HG03066 (cell line): ENCODE measurements at regions not wholly inside any gene's neighbourhood (a gene's known extent, or its start where the extent isn't known, plus 50 kb on each side); places are given as distances from the start of the nearest gene placed in this dataset.

Experiments
- ATAC-seq: cut with Tn5 transposase; IDR thresholded peaks from one replicate; pipeline ENCODE4 v1.9.1; 2021; ENCODE audit warnings: low read depth; ENCODE audit not compliant: unreplicated experiment

DNA sequence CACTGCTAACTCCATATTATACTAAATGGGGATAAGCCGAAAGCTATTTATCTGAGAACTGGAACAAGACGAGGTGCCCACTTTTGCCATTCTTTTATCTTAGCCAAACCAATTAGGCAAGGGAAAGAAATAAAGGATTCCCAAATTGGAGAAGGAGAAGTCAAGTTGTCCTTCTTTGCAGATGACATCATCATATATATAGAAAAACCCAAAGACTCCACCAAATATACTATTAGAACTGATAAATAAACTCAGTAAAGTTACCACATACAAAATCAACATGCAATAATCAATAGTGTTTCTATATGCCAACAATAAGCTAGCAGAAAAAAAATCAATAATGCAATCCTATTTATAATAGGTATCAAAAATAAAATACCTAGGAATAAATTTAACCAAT is 570.3 kb upstream of the EPHA7 start:
- no peak for ATAC-seq

DNA sequence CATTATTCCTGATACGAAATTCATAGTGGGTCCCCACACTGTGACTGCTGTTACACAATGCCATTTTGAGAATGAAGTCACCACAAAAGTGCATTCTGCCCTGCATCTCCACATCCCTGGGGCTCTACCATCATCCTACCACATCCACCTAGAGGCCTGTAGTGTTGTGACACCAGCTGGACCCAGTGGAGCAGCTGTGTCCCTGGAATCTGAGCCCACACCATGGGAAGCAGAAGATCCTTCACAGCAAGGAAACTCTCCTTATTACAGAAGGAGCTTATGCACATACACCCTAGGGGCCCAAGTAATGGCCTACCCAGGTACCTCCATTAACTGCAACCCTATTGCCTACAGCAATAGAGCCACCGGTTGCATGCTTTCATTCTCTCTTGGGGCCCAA is 566.6 kb upstream of the EPHA7 start:
- no peak for ATAC-seq

DNA sequence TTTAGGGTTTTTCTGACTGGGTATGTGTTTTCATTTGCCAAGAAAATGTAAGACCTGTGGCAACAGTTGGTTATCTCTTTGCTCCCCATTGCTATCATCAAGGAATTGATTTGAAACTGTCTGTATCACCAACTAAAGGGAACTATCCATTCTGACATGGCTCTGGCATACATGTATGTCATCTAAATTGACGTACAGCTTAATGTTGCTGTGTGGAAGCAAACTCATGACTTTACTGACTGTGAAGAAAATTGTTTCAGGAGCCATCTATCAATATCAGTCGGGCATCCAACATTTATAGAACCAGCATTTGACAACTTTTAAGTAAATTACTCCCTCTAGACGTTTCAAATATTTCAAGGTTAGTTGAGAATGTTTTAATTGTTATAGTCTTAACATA is 555.8 kb upstream of the EPHA7 start:
- no peak for ATAC-seq

DNA sequence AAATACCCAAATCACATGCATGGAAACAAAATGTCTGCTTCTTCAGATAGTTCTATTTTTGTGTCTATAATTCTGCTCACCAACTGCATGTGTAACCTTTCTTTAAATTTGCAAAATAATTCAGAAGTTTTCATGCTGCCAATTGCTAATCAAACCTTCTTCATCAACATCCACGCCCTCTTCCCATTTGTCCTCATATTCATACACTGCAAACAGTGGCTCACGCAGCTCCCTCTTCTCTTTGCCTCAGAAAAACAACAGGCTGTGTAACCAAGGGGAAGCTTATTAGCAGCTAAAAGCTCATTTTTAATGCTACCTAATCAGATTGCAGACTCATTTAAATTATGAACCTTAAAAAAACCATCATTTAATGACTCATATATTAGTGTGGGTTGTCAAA is 555.0 kb upstream of the EPHA7 start:
- no peak for ATAC-seq

DNA sequence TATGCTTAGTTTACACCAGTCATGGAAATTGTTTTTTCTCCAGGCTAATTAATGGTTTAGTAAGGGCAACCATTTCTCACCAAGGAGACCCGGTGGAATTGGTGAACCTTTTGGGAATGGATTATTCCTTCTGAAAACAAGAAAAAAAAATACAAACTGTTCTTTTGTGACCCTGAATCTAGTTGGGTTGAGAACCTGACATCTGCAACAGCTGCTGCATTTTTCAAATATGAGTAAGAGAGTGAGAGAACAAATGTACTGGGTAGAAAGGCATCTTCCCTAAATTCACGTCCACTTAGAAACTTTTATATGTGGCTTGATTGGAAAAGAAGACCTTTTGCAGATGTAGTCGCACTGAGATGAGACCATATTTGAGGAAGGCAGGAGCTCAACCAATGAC is 553.4 kb upstream of the EPHA7 start:
- no peak for ATAC-seq

DNA sequence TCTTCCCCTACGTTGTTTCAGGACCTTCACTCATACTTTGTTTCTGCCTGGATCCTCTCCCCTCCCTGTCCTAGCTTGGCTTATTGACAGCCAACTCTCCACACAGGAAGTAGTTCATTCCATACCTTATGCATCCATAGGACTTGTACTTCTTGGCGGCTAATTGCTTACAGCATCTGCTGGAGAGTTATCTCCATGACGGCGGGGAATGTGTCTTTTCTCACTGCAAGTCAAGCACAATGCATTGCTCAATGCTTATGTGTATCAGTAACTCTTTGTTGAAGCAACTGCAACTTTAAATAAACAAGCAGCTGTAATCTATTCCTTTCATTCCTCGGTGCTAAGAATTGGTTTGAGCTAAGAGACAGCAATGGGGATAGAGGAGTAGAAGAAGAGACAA is 551.3 kb upstream of the EPHA7 start:
- ATAC-seq: no peak

DNA sequence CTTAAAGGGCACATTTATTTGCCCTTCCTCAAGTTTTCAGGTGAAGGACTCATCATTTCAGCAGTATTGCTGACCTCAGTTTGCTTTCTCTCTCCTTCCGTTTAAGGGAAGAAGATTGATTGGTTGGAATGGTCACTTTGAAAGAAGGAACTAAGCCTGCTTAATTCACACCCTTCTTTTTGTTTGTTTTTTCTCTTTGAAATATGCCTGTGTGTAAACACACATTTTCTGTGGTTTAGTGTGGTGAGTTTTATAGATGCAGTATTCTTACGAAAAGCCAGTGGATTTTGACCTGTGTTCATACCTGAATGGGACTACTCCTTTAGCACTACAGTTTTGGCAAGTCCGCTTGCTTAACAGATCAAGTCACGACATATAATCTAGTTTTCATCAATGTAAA is 548.8 kb upstream of the EPHA7 start:
- ATAC-seq: no peak

DNA sequence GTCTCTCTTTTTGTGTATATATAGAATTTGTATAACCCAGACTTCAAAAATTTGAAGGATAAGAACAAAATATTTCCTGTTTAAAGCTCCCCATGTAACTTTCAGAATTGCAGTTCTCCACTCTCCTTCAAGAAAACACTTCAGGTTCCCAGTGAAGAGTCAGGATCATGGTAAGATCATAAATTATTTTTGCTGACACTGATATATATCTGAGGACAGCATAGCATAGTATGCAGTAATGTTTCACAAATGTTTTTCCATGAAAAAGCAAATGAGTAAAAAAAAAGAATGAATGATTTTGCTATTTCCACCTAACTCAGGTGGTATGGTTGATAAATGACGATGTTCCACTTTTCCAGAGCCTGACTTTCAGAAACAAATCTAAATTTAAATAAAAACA is 545.6 kb upstream of the EPHA7 start:
- no peak for ATAC-seq

DNA sequence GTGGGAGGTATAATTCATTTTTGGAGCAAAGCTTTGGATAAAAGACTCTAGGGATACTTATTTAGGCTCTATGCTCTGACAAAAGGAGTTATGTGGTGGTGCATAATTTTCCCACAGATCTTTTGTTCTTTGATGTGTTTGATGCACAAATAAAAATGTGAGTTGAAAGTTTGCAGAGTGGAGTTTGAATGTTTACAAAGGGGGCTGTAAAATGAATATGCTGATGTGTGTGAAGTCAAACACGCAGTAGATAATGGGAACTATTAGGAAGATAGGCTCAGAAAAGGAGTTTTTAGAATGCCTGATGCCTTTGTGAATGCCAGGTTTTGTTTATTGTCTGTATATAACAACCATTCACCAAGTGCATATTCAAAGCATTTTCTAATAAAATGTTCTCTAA is 545.0 kb upstream of the EPHA7 start:
- no peak for ATAC-seq

DNA sequence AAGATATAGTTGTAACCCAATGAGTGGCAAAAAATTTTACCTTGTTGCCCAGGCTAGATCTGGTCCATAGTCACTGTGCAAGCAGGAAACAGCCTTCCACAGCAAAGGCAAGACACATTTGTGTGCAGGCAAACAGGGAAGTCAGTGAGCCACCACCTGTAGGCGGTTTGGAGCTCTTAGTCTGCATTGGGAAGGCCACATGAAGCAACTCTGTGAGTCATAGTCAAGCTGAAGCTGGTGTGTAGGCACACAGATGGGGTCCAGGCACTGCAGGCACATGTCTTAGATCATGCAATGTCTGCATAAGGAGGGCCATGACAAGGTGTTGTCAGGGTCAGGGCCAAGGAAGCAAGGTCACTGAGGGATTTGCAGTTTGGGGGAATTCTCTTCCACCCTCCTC is 543.2 kb upstream of the EPHA7 start:
- no peak for ATAC-seq

DNA sequence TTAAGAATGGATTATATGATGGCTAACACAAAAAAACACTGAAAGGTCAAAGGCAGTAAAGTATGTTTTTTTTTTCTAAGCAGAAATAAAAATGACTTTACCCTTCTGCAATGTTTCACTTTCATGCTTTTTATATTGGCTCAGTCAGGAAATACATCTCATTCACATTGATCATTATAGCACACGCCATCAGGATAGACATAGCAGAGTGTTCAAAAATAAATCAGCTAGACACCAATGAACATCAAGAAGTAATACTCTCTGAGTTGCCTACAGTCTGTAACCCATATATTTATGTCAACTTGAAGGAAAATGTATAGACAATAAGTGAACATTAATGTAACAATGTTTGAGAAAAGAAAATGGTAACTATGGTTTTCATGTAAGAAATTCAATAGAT is 535.2 kb upstream of the EPHA7 start:
- no peak for ATAC-seq

DNA sequence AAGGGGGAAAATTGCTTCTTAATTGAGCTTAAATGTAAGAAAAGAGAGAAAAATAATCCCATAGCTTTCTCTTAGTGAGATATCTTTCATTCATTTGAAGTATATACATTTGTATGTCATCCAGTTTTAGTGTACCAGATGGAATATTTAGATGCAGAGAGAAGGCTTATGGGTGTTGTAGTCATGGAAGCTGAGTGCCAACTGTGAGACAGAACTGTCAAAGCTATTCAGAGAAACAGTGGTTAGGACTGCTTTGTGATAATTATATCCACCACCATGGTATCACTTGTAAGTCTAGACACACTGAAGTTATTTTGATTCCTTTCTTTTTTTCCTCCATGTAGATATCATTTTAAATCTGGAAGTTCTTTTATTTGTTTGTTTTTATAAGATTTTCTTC is 524.3 kb upstream of the EPHA7 start:
- ATAC-seq: no peak

DNA sequence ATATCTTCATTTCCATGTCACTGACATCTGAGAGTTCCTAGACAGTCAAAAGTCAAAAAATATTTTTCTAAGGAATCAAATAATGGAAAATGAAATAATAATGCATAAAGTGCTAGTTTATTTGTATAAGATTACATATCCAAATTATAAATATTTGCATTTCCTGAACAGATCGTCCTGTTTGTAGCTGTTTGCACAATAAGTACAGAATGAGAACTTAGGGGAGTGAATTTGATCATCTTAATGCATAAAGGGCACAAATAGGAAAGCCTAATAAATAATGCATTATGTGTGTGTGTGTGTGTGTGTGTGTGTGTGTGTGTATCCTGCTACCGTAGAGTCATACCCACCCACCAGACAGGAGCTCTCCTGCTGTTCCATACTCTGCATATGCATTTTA is 521.0 kb upstream of the EPHA7 start:
- no peak for ATAC-seq

DNA sequence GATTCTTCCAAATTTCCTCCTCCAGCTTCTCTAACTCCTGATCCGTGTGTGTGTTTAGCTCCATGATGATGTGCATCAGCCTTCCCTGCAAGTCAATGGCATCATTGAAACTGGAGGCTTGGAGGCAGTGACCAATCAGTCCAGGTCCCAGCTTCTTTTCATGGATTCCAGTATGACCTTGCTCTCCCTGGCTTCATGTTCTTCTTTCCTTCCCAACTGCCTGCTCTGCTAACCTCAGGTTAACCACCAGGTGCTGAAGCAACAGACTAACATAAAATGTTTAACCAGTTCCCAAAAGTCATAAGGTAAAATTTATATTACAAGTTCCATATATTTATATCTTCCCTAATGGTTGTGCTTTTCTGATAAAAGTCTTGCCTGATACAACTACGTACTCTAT is 512.8 kb upstream of the EPHA7 start:
- no peak for ATAC-seq

DNA sequence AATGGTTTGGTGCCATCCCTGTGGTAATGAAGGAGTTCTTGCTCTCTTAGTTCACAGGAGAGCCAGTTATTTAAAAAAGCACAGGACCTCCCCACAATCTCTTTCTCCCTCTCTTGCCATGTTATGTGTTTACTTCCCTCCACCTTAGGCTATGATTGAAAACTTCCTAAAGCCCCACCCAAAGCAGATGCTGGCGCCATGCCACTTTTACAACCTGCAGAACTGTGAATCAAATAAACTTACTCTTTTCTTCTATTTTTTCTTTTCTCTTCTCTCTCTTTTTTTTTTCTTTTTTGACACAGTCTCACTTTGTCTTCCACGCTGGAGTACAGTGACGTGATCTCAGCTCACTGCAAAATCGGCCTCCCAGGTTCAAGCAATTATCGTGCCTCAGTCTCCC is 508.4 kb upstream of the EPHA7 start:
- no peak for ATAC-seq

DNA sequence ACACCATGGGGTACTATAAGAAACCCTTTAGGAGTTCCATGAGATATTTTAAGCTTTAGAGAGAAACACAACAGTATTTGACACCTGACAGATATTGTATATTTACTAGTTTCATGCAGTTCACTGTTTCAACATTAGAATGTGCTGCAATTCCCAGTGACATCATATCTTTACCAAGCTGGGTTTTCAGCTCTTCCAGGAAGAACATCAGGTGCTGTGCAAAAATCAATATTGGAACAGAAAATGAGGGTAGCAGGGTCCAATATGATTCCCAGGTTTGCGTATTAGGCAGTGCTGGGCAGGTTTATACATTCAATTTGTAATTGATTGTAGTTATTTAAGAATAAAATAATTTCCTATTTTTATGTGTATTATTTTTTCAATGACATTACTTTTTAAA is 500.0 kb upstream of the EPHA7 start:
- no peak for ATAC-seq

DNA sequence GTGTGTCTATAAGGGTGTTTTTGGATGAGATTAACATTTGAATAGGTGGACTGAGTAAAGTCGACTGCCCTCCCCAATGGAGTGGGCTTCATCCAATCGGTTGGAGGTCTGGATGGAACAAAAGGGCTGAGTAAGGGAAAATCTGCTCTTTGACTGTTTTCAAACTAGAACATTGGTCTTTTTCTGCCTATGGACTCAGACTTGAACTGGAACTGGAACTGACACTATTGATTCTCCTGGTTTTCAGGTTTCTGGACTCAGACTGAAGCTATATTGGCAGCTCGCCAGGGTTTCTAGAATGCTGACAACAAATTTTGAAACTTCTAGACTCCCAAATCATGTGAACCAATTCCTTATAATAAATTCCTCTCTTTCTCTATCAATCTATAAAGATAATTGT is 498.9 kb upstream of the EPHA7 start:
- no peak for ATAC-seq

DNA sequence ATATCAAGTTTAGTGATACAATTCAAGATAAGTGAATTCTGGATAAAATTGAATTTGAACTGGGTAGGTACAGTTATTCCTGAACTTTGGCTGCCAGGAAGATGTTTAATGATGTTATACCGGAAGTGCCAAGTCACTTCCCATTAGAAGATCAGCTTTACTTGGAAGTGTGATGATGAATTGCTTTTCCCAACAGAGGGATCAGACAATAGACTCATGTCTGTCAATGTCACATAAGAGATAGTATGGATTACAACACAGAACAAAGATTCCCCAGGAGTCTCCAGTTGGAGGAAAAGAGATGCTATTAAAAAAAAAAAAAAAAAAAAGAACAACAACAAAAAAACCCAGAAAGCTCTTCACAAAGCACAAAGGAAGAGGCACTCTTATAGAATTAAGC is 497.9 kb upstream of the EPHA7 start:
- no peak for ATAC-seq

DNA sequence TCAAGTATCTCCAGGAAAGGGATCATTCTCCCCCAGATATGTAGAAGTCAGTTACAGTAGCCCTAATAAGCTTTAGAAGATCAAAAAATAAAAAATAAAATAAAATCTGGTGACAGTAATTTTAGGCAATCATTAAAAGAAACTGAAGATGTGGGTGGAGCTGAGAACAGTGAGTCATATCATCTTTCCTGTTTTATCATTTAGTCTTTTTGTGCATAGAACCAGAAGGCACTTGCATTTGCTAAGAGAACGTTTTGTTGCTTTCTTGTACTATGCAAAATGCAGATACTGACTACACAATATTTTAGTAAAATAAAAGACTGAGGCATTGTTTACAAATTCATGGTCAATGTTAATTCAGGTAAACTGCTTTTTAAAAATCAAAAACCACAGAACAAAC is 497.4 kb upstream of the EPHA7 start:
- ATAC-seq: no peak

DNA sequence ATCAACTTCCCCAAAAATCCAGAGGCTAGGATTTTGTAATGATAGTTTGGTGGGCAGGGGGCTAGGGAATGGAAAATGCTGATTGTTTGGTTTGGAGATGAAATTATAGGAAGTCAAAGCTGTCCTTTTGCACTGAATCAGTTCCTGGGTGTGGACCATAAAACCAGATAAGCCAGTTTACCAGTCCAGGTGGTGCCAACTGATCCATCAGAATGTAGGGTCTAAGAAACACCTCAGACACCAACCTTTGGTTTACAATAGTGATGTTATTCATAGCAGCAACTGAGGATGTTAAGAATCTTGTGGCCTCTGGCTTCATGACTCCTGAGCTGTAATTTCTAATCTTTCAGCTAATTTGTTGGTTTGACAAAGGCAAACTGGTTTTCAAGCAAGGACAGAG is 496.6 kb upstream of the EPHA7 start:
- ATAC-seq: no peak

DNA sequence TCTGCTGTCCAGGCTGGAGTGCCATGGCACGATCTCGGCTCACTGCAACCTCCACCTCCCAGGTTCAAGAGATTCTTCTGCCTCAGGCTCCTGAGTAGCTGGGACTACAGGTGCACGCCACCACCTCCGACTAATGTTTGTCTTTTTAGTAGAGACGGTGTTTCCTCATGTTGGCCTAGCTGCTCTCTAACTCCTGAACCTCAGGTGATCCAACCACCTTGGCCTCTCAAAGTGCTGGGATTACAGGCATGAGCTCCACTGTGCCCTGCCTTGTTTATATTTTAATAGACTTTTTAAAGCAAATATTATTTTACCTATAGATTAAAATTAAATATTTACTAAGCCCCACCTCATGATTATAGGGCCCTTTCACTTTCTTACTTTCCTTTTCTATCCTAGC is 483.2 kb upstream of the EPHA7 start:
- no peak for ATAC-seq

DNA sequence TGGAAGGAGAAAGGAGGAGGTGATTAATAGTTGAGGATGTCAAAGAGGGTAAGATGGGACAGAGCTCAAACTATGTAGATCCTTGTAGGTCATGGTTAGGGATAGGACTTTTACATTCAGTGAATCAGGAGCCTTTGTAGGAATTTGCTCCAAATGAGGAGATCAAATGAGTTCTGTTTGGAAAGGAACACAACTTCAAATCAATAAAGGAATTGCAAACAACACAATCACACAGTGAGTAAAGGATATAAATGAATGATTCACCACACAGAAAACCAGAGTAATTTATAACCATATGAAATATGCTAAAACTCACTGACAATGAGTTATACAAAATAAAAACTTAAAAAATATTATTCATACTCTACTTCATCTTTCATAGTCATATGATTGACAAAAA is 480.8 kb upstream of the EPHA7 start:
- no peak for ATAC-seq

DNA sequence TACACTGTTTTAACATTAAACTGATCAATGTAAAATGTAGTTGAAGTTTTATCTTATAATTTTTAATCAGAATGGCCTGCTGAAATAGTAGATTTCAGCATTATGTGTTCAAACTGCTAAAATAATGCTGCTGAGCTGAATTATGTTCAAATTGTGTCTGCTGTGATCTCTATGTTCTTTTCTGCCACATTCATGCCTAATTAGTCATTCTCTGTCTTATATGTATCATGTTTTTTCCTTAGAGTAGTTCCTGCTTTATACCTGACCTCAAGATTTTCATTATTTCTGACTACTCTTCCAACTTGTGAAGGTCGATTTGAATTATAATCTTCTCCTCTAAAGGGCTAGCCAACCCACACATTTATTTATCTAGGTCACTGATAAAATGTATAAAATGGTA is 476.7 kb upstream of the EPHA7 start:
- no peak for ATAC-seq

DNA sequence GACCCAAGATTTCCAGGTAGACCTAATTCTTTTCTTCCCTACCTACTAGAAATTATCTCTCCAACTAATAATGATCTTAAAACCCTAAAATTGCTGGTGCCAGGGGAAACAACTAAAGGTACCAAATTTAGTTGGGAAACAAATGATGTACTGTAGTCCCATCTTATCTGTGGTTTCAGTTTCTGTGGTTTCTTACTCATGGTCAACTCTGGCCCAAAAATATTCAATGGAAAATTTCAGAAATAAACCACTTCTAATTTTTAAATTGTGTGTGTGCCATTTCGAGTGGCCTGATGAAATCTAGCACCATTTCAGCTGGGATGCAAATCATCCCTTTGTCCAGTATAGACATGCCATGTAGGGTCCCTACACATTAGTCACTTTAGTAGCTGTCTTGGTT is 475.2 kb upstream of the EPHA7 start:
- ATAC-seq: no peak
